ENCODE measurements at regions not wholly inside any gene's neighbourhood (a gene's known extent, or its start where the extent isn't known, plus 50 kb on each side); places are given as distances from the start of the nearest gene placed in this dataset.

DNA sequence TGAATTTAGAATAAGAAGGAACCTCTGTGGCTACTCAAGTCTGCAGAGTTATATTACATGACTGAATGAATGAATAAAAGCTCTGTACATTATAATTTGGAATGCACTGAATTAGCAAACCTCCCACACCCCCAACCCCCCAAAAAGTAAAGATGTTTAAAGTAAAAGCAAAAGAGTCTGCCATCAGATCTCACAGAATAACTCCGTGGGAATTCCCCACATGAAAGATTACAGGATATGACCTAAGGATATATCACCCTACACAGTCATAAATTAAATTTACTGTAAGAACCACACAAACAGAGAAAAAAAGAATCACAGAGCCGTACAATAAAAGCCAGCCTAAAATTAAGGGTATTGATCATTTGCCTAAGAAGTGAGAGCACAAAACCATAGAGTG lies 587.3 kb downstream of the PTPRC start:
- peaks cover 6% of the 10 kb centered on the region for H3K27me3 Mint-ChIP-seq (ENCODE audit: insufficient read depth, unreplicated experiment)
- Histone ChIP-seq H3K9me3 (no peaks in the 10 kb centered on the region), H3K27me3 (replicated peaks; ENCODE audit: control insufficient read depth, insufficient read depth, low read length) (no peaks in the 10 kb centered on the region), H3K4me3 (ENCODE audit: low read depth, low read length) (no peak overlapping the region), H3K4me1 (no peaks in the 10 kb centered on the region), H3K36me3 (ENCODE audit: control insufficient read depth, insufficient read depth, low read length) (no peaks in the 10 kb centered on the region)
- no peaks in the 10 kb centered on the region for H3K4me1 Mint-ChIP-seq (ENCODE audit: low read depth, unreplicated experiment)
- H3K9me3 Mint-ChIP-seq (ENCODE audit: unreplicated experiment), result no peaks in the 10 kb centered on the region
- TF ChIP-seq, protein P1, sequence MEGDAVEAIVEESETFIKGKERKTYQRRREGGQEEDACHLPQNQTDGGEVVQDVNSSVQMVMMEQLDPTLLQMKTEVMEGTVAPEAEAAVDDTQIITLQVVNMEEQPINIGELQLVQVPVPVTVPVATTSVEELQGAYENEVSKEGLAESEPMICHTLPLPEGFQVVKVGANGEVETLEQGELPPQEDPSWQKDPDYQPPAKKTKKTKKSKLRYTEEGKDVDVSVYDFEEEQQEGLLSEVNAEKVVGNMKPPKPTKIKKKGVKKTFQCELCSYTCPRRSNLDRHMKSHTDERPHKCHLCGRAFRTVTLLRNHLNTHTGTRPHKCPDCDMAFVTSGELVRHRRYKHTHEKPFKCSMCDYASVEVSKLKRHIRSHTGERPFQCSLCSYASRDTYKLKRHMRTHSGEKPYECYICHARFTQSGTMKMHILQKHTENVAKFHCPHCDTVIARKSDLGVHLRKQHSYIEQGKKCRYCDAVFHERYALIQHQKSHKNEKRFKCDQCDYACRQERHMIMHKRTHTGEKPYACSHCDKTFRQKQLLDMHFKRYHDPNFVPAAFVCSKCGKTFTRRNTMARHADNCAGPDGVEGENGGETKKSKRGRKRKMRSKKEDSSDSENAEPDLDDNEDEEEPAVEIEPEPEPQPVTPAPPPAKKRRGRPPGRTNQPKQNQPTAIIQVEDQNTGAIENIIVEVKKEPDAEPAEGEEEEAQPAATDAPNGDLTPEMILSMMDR (IDR thresholded peaks at IDR 0.05; ENCODE audit: insufficient read depth in 1 of 2, low read depth in 1 of 2, low read length in 1 of 2, severe bottlenecking in 1 of 2, unreplicated experiment in 1 of 2), result no peak
- no TSS peak for BruUV-seq (replicated peaks)
- POLR2A ChIA-PET, result no interaction called here
- DNase-seq, result no peak
- H3K27ac Mint-ChIP-seq (ENCODE audit: unreplicated experiment), result no peak overlapping the region
- CTCF ChIA-PET, result no interaction called here
- no peaks in the 10 kb centered on the region for H3K36me3 Mint-ChIP-seq (ENCODE audit: insufficient read depth, unreplicated experiment)
- no peak overlapping the region for H3K4me3 Mint-ChIP-seq (ENCODE audit: unreplicated experiment)
- intact Hi-C loops (cut with micrococcal nuclease; ENCODE audit: unreplicated experiment), result no loop called here

GRCh38 chr1:199242147-199242546 lies 603.3 kb downstream of the PTPRC start:
- H3K36me3 Mint-ChIP-seq (ENCODE audit: insufficient read depth, unreplicated experiment), result no peaks in the 10 kb centered on the region

GRCh38 chr1:199242601-199243000 lies 603.8 kb downstream of the PTPRC start:
- Histone ChIP-seq H3K9me3 (no peaks in the 10 kb centered on the region), H3K36me3 (ENCODE audit: control insufficient read depth, insufficient read depth, low read length) (no peaks in the 10 kb centered on the region), H3K4me3 (ENCODE audit: low read depth, low read length) (no peak overlapping the region), H3K27me3 (replicated peaks; ENCODE audit: control insufficient read depth, insufficient read depth, low read length) (no peaks in the 10 kb centered on the region), H3K4me1 (no peaks in the 10 kb centered on the region)
- DNase-seq, result no peak
- POLR2A ChIA-PET, result no interaction called here
- peaks cover 4% of the 10 kb centered on the region for H3K27me3 Mint-ChIP-seq (ENCODE audit: insufficient read depth, unreplicated experiment)
- no TSS peak for BruUV-seq (replicated peaks)
- H3K27ac Mint-ChIP-seq (ENCODE audit: unreplicated experiment), result no peak overlapping the region
- no peak overlapping the region for H3K4me3 Mint-ChIP-seq (ENCODE audit: unreplicated experiment)
- H3K4me1 Mint-ChIP-seq (ENCODE audit: low read depth, unreplicated experiment), result peaks cover 8% of the 10 kb centered on the region
- TF ChIP-seq, protein P1 (IDR thresholded peaks at IDR 0.05; ENCODE audit: insufficient read depth in 1 of 2, low read depth in 1 of 2, low read length in 1 of 2, severe bottlenecking in 1 of 2, unreplicated experiment in 1 of 2), result no peak
- intact Hi-C loops (cut with micrococcal nuclease; ENCODE audit: unreplicated experiment), result loop anchor here (10.0 kb wide), 2 partner anchors 222 to 468 kb away; no protein-coding TSS in a partner anchor
- no peaks in the 10 kb centered on the region for H3K9me3 Mint-ChIP-seq (ENCODE audit: unreplicated experiment)
- CTCF ChIA-PET, result no interaction called here
- H3K36me3 Mint-ChIP-seq (ENCODE audit: insufficient read depth, unreplicated experiment), result no peaks in the 10 kb centered on the region

More at GRCh38 chr1:199242147-199242546, 603.3 kb downstream of the PTPRC start:
- POLR2A ChIA-PET, result no interaction called here
- Histone ChIP-seq H3K36me3 (ENCODE audit: control insufficient read depth, insufficient read depth, low read length) (no peaks in the 10 kb centered on the region), H3K27me3 (replicated peaks; ENCODE audit: control insufficient read depth, insufficient read depth, low read length) (no peaks in the 10 kb centered on the region), H3K9me3 (no peaks in the 10 kb centered on the region), H3K4me1 (no peaks in the 10 kb centered on the region), H3K4me3 (ENCODE audit: low read depth, low read length) (no peak overlapping the region)
- peak in 1 of 2 experiments; percentile 3 for DNase-seq
- peaks cover 4% of the 10 kb centered on the region for H3K27me3 Mint-ChIP-seq (ENCODE audit: insufficient read depth, unreplicated experiment)
- H3K4me1 Mint-ChIP-seq (ENCODE audit: low read depth, unreplicated experiment), result peaks cover 8% of the 10 kb centered on the region
- no peaks in the 10 kb centered on the region for H3K9me3 Mint-ChIP-seq (ENCODE audit: unreplicated experiment)
- H3K27ac Mint-ChIP-seq (ENCODE audit: unreplicated experiment), result no peak overlapping the region
- intact Hi-C loops (cut with micrococcal nuclease; ENCODE audit: unreplicated experiment), result loop anchor here (10.0 kb wide), 2 partner anchors 223 to 467 kb away; no protein-coding TSS in a partner anchor
- CTCF ChIA-PET, result no interaction called here
- no peak overlapping the region for H3K4me3 Mint-ChIP-seq (ENCODE audit: unreplicated experiment)
- no TSS peak for BruUV-seq (replicated peaks)
- TF ChIP-seq, protein P1 (IDR thresholded peaks at IDR 0.05; ENCODE audit: insufficient read depth in 1 of 2, low read depth in 1 of 2, low read length in 1 of 2, severe bottlenecking in 1 of 2, unreplicated experiment in 1 of 2), result no peak

All from Caco-2 (cell line).